ENCODE measurements at regions not wholly inside any gene's neighbourhood (a gene's known extent, or its start where the extent isn't known, plus 50 kb on each side); places are given as distances from the start of the nearest gene placed in this dataset.
"Not testable (repeated sequence)": the region's sequence is repeated elsewhere in the genome, so short reads cannot be mapped to it uniquely, and the experiment has no call there.

DNA sequence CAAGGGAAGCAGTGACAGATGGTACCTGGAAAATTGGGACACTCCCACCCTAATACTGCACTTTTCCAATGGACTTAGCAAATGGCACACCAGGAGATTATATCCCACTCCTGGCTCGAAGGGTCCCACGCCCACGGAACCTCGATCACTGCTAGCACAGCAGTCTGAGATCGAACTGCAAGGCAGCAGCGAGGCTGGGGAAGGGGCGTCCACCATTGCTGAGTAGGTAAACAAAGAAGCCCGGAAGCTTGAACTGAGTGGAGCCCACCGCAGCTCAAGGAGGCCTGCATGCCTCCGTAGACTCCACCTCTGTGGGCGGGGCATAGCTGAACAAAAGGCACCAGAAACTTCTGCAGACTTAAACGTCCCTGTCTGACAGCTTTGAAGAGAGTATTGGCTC, 172.6 kb downstream of the CEMIP2 start:
- in situ Hi-C loops (cut with HindIII; ENCODE audit: low pct_unique_long_range_greater_than_20kb, low sequenced_read_pairs); DNase-seq (ENCODE audit: low read depth, low spot score): not testable (repeated sequence)

DNA sequence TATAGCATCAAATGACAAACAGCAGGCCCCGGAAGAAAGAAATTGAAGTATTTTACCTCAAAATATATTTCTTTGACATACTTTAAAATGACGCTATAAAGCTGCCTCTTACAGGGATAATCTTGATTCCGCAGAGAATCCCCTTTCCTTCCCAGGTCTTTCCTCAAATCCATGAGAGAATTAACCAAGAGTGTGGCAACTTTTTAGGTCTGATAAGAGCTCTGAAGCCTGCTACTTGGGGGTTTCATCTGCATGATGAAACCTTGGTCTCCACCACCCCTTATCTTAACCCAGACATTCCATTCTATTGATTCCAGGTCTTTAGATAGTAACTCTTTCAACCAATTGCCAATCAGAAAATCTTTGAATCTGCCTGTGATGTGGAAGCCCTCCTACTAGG, 173.8 kb downstream of the CEMIP2 start:
- in situ Hi-C loops (cut with HindIII; ENCODE audit: low pct_unique_long_range_greater_than_20kb, low sequenced_read_pairs), result no loop called here
- no peak for DNase-seq (ENCODE audit: low read depth, low spot score)

DNA sequence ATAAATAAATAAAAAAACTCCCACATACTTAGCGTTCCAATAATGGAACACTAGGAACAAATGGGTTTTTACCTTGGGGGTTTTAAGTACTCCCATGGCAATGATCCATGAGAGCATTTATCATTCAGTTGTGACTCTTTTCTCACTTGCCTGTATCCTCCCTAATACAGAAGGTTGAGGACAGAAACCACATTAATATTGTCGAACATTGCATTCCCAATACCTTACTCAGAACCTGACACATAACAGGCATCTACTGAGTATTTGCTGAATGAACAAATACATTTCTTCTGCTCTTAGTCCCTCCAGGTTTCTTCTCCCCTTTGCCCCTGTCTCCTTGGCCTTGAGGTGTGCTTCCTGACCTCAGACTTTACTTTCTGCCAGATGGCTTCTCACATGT, 175.9 kb downstream of the CEMIP2 start:
- DNase-seq (ENCODE audit: low read depth, low spot score), result no peak
- in situ Hi-C loops (cut with HindIII; ENCODE audit: low pct_unique_long_range_greater_than_20kb, low sequenced_read_pairs), result no loop called here

DNA sequence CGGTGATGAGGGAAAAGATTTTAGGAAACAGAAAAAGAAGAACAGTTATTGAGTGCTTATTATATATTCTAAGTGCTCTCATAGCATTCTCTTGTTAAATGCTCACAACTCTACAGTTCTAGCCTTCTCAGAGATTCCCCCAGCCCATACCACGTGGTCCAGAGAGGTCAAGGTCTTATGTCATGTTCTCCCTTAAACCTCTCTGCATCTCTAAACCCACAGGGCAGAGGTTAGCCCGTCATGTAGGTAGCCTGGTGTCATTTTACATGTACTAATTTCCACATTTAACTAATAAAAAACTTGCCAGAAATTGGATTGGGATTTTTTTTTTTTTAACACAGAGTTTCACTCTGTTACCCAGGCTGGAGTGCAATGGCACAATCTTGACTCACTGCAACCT, 178.0 kb downstream of the CEMIP2 start:
- no peak for DNase-seq (ENCODE audit: low read depth, low spot score)
- in situ Hi-C loops (cut with HindIII; ENCODE audit: low pct_unique_long_range_greater_than_20kb, low sequenced_read_pairs), result no loop called here

DNA sequence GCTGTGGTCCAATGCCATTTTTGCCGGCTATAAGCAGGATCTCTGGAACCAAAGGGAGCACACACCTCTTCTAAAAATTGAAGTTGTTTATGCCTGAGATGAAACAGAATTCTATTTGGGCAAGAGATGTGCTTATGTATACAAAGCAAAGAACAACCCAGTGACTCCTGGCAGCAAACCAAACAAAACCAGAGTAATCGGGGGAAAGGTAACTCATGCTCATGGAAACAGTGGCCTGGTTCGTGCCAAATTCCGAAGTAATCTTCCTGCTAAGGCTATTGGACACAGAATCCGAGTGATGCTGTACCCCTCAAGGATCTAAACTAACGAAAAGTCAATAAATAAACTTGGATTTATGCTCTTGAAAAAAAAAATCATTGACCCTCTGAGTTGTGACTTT, 178.7 kb downstream of the CEMIP2 start:
- no peak for DNase-seq (ENCODE audit: low read depth, low spot score)
- in situ Hi-C loops (cut with HindIII; ENCODE audit: low pct_unique_long_range_greater_than_20kb, low sequenced_read_pairs), result no loop called here

DNA sequence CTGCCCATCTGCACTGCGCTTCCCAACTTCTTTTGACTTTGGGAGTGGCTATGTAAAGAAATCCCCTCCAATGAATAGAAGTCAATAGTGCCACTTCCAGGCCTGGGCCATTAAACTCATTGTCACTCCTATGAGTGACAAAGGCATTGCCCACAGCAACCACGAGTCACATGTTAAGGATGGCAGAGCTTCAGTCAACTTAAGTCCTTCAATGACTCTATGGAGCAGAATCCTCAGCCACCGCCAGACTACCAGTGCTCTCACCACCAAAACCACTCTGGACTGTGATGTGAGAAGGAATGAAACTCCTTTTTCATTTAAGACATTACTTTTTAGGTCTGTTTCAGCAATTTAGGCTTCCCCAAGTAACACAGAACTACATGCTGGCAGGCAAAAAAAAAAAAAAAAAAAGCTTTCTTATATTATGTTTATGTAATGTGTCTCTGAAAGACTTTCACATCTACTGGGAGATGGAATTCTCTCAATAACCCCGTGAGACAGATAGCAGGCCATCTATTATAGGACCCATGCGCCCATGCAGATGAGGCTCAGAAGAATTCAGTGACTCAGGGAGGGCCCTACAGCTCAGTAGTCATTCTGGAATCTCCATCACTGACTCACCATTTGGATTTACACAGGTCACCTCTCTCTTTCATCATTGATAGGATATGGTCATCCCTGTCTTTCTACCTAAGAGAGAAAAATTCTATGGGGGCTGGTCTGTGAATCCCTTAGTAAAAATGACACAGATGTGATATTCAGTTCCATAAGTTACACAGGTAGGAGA, 180.5 kb downstream of the CEMIP2 start:
- in situ Hi-C loops (cut with HindIII; ENCODE audit: low pct_unique_long_range_greater_than_20kb, low sequenced_read_pairs), result no loop called here
- DNase-seq (ENCODE audit: low read depth, low spot score), result no peak

DNA sequence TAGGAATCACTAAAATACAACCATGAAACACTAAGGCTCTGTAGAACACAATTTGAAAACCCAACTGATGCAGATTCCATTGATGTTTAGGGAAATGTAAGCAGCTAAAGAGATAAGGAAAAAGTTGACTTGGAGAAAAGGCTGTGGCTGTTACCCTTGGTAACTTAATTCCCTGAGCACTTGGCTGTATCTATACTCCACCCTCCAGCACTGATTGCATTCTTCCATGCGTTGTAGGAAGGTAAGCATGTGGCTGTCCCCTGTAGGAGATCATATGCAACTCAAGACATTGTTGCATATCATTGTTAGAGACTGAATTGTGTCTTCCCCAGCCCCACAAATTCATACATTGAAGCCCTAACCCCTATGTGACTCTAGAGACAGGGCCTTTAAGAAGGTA, 184.5 kb downstream of the CEMIP2 start:
- no peak for DNase-seq (ENCODE audit: low read depth, low spot score)
- in situ Hi-C loops (cut with HindIII; ENCODE audit: low pct_unique_long_range_greater_than_20kb, low sequenced_read_pairs), result no loop called here

DNA sequence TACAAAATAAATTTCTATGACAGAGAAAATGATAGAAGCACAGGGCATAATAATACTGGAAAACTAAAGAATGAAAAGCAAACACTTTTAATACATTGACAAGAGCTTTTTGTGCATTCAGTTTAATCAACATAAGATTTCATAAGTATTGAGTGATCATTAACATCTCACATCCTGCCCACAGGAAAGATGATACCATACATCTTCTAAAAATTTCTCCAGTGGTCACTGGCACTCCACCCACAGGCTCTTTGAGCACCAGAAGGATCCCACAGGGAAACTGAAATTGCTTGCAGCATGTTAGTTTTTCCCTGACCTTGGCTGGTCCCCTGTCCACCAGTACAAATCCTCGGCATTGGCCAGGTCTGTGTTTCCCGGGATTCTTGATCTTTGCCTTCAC, 186.0 kb downstream of the CEMIP2 start:
- DNase-seq (ENCODE audit: low read depth, low spot score), result peak; percentile 27
- in situ Hi-C loops (cut with HindIII; ENCODE audit: low pct_unique_long_range_greater_than_20kb, low sequenced_read_pairs), result no loop called here

DNA sequence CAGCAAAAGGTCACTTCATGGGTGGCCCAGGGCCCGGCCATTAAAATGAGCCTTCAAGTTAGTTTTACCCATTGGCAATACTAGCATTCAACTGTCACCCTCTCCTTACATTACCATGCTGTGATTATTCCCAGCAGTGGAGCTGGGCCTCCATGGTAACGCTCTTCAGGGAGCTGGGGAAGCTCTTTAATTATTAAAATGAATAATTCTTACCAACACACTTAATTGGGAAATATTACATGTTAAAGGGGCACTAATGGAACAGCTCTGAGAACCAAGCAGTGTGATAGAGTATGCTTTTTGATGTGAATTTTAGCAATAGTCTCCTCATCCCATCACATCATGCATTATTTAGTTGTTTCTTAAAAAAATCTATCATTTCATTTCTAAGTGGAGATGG, 187.2 kb downstream of the CEMIP2 start:
- in situ Hi-C loops (cut with HindIII; ENCODE audit: low pct_unique_long_range_greater_than_20kb, low sequenced_read_pairs), result no loop called here
- no peak for DNase-seq (ENCODE audit: low read depth, low spot score)

DNA sequence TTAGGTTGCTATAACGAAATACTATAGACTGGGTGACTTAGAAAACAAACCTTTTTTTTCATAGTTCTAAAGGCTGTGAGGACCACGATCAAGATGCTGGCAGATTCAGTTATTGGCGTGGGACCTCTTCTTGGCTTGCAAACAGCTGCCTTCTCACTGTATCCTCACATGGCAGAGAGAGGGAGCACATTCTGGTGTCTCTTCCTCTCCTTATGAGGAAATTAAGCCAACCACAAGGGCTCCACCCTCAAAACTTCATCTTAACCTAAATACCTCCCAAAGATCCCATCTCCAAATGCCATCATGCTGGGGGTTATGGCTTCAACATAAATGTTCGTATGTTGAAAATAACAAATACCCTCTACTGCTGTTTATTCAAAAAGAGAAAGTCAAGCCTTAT, 197.1 kb downstream of the CEMIP2 start:
- in situ Hi-C loops (cut with HindIII; ENCODE audit: low pct_unique_long_range_greater_than_20kb, low sequenced_read_pairs), result no loop called here
- no peak for DNase-seq (ENCODE audit: low read depth, low spot score)

DNA sequence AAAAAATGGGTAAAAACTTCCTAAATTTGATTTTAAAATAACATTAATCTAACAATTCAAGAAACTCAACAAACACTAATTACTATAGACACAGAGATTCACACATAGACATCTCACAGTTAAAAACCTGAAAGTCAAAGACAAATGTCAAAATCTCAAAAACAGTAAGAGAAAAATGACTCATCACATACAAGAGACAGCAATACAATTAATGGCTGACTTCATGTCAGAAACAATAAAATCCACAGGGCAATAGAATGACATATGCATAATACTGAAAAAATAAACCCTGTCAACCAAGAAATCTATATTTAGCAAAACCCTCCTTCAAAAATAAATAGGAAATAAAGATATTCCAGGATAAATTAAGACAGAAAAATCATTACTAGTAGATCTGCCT, 200.4 kb downstream of the CEMIP2 start:
- no peak for DNase-seq (ENCODE audit: low read depth, low spot score)

DNA sequence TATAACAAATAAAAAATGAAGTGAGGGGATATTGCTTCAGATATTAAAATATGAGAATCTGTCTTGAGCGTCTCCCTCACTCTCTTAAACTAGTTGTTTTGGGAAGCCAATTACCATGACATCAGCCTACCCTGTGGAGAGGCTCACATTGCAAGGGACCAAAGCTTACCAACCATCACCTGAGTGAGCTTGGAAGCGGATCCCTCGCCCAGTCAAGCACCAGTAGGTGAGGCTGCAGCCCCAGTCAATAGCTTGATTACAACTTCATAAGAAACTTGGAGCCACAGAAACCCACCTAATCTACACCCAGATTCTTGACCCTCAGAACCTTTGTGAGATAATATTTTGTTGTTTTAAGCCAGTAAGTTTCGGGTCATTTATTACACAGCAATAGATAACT, 206.2 kb downstream of the CEMIP2 start:
- in situ Hi-C loops (cut with HindIII; ENCODE audit: low pct_unique_long_range_greater_than_20kb, low sequenced_read_pairs), result no loop called here

More for the DNA sequence above, 200.4 kb downstream of the CEMIP2 start:
- in situ Hi-C loops (cut with HindIII; ENCODE audit: low pct_unique_long_range_greater_than_20kb, low sequenced_read_pairs), result no loop called here

DNA sequence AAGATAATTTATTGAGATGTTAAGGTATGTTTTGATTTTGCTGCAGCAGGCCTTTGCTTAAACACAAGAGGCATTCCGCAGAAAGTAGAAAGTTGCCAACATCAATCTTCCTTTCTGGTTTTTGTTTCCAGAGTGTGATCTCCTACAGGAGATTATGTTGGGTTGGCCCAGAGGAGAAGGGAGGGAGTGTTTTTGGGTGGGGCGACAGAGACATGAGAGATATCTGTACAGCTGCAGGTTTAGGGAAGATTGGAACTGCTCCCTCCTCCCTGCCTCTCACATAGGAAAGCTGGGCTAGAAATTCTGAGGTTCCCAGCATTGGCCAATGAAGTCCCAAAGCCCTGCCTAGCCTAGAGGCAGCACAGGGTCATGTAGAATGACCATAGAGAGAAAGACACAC, 211.0 kb downstream of the CEMIP2 start:
- no peak for DNase-seq (ENCODE audit: low read depth, low spot score)
- in situ Hi-C loops (cut with HindIII; ENCODE audit: low pct_unique_long_range_greater_than_20kb, low sequenced_read_pairs), result no loop called here

More for the DNA sequence above, 206.2 kb downstream of the CEMIP2 start:
- DNase-seq (ENCODE audit: low read depth, low spot score), result no peak

DNA sequence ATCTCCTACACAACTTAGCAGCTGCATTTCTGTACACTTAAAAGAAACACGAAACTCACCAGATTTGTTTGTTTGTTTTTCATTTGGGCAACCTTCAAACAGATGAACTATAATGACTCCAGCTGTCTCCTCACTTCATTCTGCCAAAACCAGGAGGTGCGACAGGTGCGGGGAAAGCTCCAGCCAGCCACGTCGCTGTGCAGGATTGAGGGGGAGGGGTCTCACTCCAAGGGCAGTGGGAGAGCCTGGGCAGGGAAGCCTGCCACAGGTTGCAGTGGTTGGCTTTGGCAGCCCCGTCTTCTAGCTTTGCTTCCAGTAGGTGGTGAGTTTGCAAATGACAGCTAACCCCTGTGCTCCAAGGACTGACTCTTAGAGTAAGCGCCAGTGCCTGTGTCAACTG, 215.8 kb downstream of the CEMIP2 start:
- no peak for DNase-seq (ENCODE audit: low read depth, low spot score)
- in situ Hi-C loops (cut with HindIII; ENCODE audit: low pct_unique_long_range_greater_than_20kb, low sequenced_read_pairs), result no loop called here

DNA sequence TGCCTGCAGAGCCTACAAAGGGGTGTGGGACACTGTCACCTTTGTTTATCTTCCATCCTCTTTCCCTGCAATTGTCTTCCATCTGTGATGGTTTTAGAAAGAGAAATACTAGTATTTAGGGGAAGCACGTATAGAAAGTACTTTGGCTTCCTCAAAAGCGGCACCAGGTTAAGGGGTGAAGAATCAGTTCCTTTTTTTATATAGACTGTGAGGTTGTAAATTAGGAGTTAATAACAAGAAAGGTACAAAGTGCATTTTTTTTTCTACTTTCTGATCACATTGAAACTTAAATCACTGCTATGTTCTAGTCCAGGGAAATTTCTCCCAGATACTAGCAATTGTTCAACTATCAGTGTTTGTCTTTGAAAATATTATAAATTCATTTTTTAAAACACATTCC, 219.3 kb downstream of the CEMIP2 start:
- in situ Hi-C loops (cut with HindIII; ENCODE audit: low pct_unique_long_range_greater_than_20kb, low sequenced_read_pairs), result no loop called here

DNA sequence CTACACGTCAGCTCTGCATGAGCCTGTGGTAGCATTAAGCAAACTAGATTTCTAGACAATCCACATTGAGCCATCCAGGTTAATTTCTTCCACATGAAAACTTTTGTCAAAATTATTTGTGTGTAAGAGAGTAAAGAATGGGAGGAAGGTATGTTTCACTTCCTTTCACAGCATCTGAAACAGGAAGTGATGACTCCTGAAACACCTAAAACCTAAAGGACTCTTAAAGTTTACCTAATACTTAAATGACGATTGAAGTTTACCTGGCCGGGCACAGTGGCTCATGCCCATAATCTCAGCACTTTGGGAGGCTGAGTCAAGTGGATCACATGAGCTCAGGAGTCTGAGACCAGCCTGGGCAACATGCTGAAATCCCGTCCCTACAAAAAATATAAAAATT, 223.8 kb downstream of the CEMIP2 start:
- DNase-seq (ENCODE audit: low read depth, low spot score), result no peak
- in situ Hi-C loops (cut with HindIII; ENCODE audit: low pct_unique_long_range_greater_than_20kb, low sequenced_read_pairs), result no loop called here

More for the DNA sequence above, 219.3 kb downstream of the CEMIP2 start:
- no peak for DNase-seq (ENCODE audit: low read depth, low spot score)

DNA sequence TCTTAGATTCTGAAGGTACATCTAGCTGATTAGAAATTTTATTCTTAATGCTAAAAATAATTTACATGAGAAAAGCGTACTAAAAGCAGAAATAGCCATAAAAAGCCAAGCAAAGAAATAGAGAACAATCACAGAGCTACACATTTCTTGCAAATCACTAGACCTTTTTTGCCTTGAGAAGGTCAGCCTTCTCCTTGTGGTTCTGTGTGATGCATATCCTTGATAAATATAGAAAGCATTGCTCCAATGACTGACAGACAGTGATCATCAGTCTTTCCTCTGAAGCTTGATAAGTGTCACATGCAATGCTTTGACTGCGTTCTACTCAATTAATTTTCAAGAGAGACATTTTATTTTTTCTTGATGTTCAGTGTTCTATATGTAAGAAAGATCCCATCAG, 226.9 kb downstream of the CEMIP2 start:
- DNase-seq (ENCODE audit: low read depth, low spot score), result peak; percentile 79
- in situ Hi-C loops (cut with HindIII; ENCODE audit: low pct_unique_long_range_greater_than_20kb, low sequenced_read_pairs), result no loop called here

DNA sequence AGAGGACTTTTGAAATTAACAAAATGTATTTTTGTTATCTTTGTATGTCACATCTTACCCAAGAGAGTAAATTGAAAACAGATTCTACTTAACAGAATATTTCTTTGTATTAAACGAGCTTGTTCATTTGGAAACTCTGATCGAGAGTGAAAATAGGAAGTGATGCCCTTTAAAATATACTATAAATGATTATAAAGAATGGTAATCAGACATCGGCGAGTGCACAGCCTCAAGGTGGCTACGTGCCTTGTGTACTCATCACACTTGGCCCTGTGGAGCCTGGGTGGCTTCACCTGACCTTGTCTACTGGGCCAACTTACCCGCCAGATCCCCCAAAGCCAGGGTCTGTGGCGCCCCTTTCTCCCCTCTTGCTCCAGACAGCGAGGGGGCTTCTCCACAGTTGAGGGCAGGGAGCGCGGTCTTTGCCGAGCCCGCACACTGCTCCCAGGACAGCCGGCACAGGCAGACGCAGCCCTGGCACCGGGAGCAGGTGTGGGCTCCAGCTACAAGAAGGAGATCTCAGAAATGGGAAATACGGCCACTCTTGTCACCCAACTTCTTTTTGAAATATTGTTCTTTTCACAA, 243.2 kb downstream of the CEMIP2 start:
- no peak for DNase-seq (ENCODE audit: low read depth, low spot score)
- in situ Hi-C loops (cut with HindIII; ENCODE audit: low pct_unique_long_range_greater_than_20kb, low sequenced_read_pairs), result no loop called here

DNA sequence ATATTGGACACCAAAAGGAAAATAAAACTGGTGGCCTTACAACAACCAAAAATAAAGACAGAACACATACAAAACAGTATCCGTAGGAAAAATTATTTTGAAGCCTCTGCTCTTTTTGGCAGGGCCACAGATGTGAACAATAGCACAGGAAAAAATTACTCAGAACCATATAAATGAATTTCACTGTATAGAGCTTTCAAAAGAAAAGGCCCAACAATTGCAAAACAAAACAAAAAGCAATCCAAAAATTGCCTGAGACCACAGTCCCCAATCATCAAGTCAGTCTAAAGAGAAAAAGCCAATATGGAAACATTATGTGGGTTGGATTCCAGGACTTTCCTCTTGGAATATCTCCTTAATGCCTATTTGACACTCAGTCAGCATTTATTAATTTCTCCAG, 243.8 kb downstream of the CEMIP2 start:
- no peak for DNase-seq (ENCODE audit: low read depth, low spot score)
- in situ Hi-C loops (cut with HindIII; ENCODE audit: low pct_unique_long_range_greater_than_20kb, low sequenced_read_pairs), result no loop called here

All from SK-MEL-5 (cell line).